ENCODE measurements at regions not wholly inside any gene's neighbourhood (a gene's known extent, or its start where the extent isn't known, plus 50 kb on each side); places are given as distances from the start of the nearest gene placed in this dataset.

DNA sequence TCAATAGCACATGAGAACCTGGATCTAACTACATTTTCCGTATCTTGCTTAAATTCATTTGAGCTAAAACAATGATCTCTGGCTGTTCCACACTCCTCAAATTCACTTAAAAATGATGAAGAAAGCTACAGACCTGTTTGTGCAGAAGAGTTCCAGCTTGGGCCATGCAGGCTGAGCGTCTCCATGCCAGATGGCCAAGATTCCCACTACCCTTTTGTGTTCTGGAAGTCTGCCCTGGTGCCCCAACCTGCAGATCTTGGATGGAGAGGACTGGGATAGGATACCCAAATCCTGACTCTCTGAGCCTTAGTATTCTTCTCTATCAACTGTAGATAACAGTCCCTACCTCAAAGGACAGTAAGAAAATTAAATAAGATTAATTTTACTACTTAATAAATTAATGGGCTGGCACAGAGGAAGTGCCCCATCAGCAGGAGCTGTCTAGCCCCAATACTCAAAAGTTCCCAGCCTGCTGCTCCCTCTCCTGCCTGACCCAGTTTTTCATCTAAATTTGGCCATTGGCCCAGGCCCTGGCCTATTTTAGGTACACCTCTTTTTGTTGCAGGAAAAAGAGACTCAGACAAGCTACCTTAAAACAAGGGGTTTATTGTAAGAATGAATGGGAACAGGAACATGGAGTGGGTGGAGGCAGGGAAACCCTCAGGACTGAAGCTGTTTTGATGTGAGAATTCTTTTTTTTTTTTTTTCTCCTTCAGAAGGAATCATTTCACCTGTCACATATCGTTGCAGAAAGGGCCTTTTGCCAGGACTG lies 81.4 kb upstream of the GRK3 start (continued):
- no peak for TF ChIP-seq RARB (CRISPR knock-in tag; IDR thresholded peaks at IDR 0.05)

DNA sequence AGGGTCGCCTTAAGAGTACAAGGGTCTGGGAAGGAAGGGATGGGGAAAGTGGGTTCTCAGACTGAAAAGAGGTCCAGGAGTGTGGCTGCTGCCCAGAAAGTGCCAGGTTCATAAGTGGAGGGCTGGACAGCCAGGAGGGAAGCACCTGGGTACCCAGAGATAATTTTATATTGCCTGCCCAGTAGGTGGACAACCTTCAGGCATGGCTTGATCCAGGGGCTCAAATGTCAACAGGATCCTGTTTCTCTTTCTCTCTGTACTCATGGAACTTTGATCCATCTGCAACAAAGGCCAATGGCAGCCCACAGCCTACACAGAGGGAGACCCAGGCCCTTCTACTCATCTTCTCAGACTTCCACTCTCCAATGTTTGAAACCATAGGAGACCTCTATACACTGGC lies 80.5 kb upstream of the GRK3 start:
- TF ChIP-seq TCF4 (CRISPR knock-in tag; IDR thresholded peaks at IDR 0.05; ENCODE audit: borderline replicate concordance) (no peak), BACH2 (CRISPR knock-in tag; IDR thresholded peaks at IDR 0.05; ENCODE audit: borderline replicate concordance) (no peak), CSDC2 (CRISPR knock-in tag; IDR thresholded peaks at IDR 0.05) (no peak), ZNF565 (CRISPR knock-in tag; conservative IDR thresholded peaks at IDR 0.05; ENCODE audit: low read depth) (no peak), OSR1 (CRISPR knock-in tag; IDR thresholded peaks at IDR 0.05) (no peak), ZFP3 (CRISPR knock-in tag; IDR thresholded peaks at IDR 0.05) (no peak), ZFP30 (CRISPR knock-in tag; IDR thresholded peaks at IDR 0.05) (no peak), GLIS3 (CRISPR knock-in tag; IDR thresholded peaks at IDR 0.05) (no peak), RARB (CRISPR knock-in tag; IDR thresholded peaks at IDR 0.05) (no peak), SNAI2 (CRISPR knock-in tag; IDR thresholded peaks at IDR 0.05) (no peak), ZNF70 (CRISPR knock-in tag; IDR thresholded peaks at IDR 0.05) (no peak), ESRRG (CRISPR knock-in tag; IDR thresholded peaks at IDR 0.05) (no peak), TOX (CRISPR knock-in tag; IDR thresholded peaks at IDR 0.05; ENCODE audit: borderline replicate concordance) (no peak), ZC3H10 (CRISPR knock-in tag; IDR thresholded peaks at IDR 0.05) (no peak)
- TF ChIP-seq, protein P1, sequence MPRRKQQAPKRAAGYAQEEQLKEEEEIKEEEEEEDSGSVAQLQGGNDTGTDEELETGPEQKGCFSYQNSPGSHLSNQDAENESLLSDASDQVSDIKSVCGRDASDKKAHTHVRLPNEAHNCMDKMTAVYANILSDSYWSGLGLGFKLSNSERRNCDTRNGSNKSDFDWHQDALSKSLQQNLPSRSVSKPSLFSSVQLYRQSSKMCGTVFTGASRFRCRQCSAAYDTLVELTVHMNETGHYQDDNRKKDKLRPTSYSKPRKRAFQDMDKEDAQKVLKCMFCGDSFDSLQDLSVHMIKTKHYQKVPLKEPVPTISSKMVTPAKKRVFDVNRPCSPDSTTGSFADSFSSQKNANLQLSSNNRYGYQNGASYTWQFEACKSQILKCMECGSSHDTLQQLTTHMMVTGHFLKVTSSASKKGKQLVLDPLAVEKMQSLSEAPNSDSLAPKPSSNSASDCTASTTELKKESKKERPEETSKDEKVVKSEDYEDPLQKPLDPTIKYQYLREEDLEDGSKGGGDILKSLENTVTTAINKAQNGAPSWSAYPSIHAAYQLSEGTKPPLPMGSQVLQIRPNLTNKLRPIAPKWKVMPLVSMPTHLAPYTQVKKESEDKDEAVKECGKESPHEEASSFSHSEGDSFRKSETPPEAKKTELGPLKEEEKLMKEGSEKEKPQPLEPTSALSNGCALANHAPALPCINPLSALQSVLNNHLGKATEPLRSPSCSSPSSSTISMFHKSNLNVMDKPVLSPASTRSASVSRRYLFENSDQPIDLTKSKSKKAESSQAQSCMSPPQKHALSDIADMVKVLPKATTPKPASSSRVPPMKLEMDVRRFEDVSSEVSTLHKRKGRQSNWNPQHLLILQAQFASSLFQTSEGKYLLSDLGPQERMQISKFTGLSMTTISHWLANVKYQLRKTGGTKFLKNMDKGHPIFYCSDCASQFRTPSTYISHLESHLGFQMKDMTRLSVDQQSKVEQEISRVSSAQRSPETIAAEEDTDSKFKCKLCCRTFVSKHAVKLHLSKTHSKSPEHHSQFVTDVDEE (CRISPR knock-in tag; IDR thresholded peaks at IDR 0.05), result no peak
- TF ChIP-seq, protein P2, sequence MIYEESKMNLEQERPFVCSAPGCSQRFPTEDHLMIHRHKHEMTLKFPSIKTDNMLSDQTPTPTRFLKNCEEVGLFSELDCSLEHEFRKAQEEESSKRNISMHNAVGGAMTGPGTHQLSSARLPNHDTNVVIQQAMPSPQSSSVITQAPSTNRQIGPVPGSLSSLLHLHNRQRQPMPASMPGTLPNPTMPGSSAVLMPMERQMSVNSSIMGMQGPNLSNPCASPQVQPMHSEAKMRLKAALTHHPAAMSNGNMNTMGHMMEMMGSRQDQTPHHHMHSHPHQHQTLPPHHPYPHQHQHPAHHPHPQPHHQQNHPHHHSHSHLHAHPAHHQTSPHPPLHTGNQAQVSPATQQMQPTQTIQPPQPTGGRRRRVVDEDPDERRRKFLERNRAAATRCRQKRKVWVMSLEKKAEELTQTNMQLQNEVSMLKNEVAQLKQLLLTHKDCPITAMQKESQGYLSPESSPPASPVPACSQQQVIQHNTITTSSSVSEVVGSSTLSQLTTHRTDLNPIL (CRISPR knock-in tag; IDR thresholded peaks at IDR 0.05; ENCODE audit: low read depth), result no peak
- TF ChIP-seq, protein P3, sequence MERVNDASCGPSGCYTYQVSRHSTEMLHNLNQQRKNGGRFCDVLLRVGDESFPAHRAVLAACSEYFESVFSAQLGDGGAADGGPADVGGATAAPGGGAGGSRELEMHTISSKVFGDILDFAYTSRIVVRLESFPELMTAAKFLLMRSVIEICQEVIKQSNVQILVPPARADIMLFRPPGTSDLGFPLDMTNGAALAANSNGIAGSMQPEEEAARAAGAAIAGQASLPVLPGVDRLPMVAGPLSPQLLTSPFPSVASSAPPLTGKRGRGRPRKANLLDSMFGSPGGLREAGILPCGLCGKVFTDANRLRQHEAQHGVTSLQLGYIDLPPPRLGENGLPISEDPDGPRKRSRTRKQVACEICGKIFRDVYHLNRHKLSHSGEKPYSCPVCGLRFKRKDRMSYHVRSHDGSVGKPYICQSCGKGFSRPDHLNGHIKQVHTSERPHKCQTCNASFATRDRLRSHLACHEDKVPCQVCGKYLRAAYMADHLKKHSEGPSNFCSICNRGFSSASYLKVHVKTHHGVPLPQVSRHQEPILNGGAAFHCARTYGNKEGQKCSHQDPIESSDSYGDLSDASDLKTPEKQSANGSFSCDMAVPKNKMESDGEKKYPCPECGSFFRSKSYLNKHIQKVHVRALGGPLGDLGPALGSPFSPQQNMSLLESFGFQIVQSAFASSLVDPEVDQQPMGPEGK (CRISPR knock-in tag; IDR thresholded peaks at IDR 0.05; ENCODE audit: borderline replicate concordance), result no peak
- no peak for ATAC-seq

DNA sequence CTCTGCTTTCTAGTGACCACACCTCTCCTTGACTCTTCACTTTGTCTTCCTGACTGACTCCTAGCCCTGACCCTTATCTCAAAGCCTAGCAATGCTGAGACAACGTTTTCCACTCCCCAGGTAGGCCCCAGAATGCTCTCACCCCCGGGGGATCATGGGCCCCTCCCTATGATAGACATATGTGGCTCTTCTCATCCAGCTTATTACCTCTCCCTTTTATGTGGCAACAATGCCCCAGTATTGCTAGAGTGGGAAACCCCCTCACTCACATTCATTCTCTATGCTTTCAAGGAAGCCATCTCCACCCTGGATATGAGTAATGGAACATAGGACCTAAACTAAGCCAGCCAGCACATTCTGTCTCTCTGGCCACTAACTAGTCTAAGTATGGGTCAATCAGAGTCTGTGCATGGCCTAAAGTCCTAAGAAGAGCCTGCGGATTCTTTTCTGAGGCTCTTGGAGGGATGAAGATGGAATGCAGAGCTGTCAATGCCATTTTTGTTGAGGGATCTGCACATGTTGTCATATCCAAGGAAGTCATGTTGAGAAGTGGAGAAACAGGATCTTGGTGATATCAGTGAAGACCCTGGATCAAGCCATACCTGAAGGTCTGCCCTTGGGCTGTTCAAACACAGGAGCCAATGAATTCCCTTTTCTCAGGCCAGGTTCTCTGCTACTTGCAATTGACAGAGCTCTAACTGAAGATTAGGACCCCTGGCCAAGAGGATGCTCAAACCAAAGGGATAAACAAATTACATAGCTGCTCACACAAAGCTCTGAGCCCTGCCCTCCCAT lies 79.8 kb upstream of the GRK3 start:
- no peak for ATAC-seq
- no peak for TF ChIP-seq ZFP30 (CRISPR knock-in tag; IDR thresholded peaks at IDR 0.05)
- no peak for TF ChIP-seq TCF4 (CRISPR knock-in tag; IDR thresholded peaks at IDR 0.05; ENCODE audit: borderline replicate concordance)
- no peak for TF ChIP-seq ZNF565 (CRISPR knock-in tag; conservative IDR thresholded peaks at IDR 0.05; ENCODE audit: low read depth)
- TF ChIP-seq ZC3H10 (CRISPR knock-in tag; IDR thresholded peaks at IDR 0.05), result no peak

DNA sequence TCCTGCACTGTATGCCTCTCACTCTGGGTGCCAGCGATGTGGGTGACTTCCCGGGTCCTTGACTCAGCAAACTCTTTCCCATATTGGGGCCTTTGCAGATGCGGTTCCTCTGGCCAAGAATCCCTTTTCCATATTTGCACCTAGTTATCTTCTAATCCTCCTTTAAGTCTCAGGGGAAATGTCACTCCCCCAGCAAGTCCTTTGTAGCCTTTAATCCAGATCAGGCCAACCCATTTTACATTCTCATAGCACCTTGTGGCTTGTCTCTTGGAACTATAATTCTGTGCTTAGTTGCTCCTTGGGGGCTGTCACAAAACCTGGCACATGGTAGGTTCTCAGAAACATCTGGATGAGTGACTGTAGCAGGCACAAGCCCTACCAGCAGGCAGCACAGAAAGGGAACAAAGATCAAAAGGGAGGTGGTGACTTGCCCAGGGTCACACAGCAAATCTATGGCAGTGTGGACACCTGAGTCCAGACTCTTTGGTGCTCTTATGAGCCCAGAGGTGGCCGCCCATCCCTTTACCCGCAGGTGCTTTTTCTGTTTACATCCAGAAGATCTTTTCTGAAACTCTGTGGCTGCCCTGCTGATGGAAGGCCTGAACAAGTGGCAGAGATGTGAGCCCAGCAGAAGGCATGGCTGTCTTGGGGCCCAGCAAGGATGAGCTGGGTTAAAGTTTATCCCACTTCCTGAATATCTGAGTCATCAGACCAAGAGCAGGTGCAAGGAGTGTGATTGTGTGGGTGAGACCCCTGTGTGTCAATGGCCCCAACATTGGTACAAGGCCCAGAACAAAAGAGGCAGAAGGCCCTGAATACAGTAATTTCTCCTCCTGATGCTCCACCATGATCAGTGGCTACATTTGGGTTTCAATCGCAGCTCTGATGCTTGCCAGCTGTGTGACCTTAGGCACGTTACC lies 78.6 kb upstream of the GRK3 start:
- ATAC-seq, result no peak
- no peak for TF ChIP-seq ZNF70 (CRISPR knock-in tag; IDR thresholded peaks at IDR 0.05)
- TF ChIP-seq, protein P4, sequence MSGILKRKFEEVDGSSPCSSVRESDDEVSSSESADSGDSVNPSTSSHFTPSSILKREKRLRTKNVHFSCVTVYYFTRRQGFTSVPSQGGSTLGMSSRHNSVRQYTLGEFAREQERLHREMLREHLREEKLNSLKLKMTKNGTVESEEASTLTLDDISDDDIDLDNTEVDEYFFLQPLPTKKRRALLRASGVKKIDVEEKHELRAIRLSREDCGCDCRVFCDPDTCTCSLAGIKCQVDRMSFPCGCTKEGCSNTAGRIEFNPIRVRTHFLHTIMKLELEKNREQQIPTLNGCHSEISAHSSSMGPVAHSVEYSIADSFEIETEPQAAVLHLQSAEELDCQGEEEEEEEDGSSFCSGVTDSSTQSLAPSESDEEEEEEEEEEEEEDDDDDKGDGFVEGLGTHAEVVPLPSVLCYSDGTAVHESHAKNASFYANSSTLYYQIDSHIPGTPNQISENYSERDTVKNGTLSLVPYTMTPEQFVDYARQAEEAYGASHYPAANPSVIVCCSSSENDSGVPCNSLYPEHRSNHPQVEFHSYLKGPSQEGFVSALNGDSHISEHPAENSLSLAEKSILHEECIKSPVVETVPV (CRISPR knock-in tag; IDR thresholded peaks at IDR 0.05), result no peak
- TF ChIP-seq ARNTL (CRISPR knock-in tag; IDR thresholded peaks at IDR 0.05; ENCODE audit: borderline replicate concordance, low read depth), result no peak
- TF ChIP-seq ISL1 (CRISPR knock-in tag; IDR thresholded peaks at IDR 0.05), result no peak
- TF ChIP-seq, protein P1 (CRISPR knock-in tag; IDR thresholded peaks at IDR 0.05), result no peak
- TF ChIP-seq OSR1 (CRISPR knock-in tag; IDR thresholded peaks at IDR 0.05), result no peak
- TF ChIP-seq PPARA (CRISPR knock-in tag; IDR thresholded peaks at IDR 0.05; ENCODE audit: borderline replicate concordance), result no peak
